Right lobe of liver (tissue), 4 donors: ENCODE measurements at regions not wholly inside any gene's neighbourhood (a gene's known extent, or its start where the extent isn't known, plus 50 kb on each side); places are given as distances from the start of the nearest gene placed in this dataset.

Experiments
- CTCF ChIP-seq, 4 donors: fragments of 200-600 bp in 3 of 4; fragments of 450-650 bp in 1 of 4; IDR thresholded peaks; one replicate each; pipeline versions ENCODE4 v1.5.1 to v1.8.0; 2016 to 2022; ENCODE audit warnings: antibody characterized with exemption in 4 of 4, mild to moderate bottlenecking in 2 of 4
- POLR2A ChIP-seq: fragments of 450-650 bp; IDR thresholded peaks from one replicate; pipeline ENCODE4 v1.6.1; 2017; ENCODE audit warnings: antibody characterized with exemption, mild to moderate bottlenecking
- donor health status: DM: no; HTN: no; CAD: no.
- donor health status: DM: no; HTN: no; CAD: no.
- donor health status: DM: no; HTN: yes; CAD: no.

- TF ChIP-seq CTCF (IDR thresholded peaks at IDR 0.05): no peak
- TF ChIP-seq POLR2A: no peak
Observed at GRCh38 chr11:11016943-11017342, 159.1 kb upstream of the ZBED5 start.
